HEK293T (cell line): ENCODE measurements at regions not wholly inside any gene's neighbourhood (a gene's known extent, or its start where the extent isn't known, plus 50 kb on each side); places are given as distances from the start of the nearest gene placed in this dataset.

ENCODE experiments used
- CTCF ChIA-PET: fragments of 350-600 bp; formaldehyde crosslinking; extraction: SDS; loops from one replicate; lab custom pipeline; 2021; ENCODE audit warnings: antibody characterized with exemption, inconsistent platforms; lab: Yijun Ruan, JAX
- POLR2A ChIA-PET: fragments of 350-600 bp; formaldehyde crosslinking; extraction: SDS; loops from one replicate; lab custom pipeline; 2020; ENCODE audit warnings: antibody characterized with exemption, inconsistent platforms; lab: Yijun Ruan, JAX
- DNase-seq: peaks from one replicate; pipeline ENCODE4 v3.0.0; 2012; ENCODE audit warnings: mixed read lengths; ENCODE audit errors: extremely low spot score
- ARNT ChIP-seq: fragments of 450-650 bp; IDR thresholded peaks from 2 replicates; pipeline ENCODE4 v1.6.1; 2017; ENCODE audit warnings: mild to moderate bottlenecking
- BHLHE40 ChIP-seq: fragments of 450-650 bp; IDR thresholded peaks from 2 replicates; pipeline ENCODE4 v1.6.1; 2016; ENCODE audit warnings: mild to moderate bottlenecking, moderate library complexity, borderline replicate concordance
- CTBP1 ChIP-seq: fragments of 450-650 bp; IDR thresholded peaks from 2 replicates; pipeline ENCODE4 v1.6.1; 2016; ENCODE audit warnings: borderline replicate concordance
- ELF4 ChIP-seq: fragments of 450-650 bp; IDR thresholded peaks from 2 replicates; pipeline ENCODE4 v1.6.1; 2017; ENCODE audit warnings: antibody characterized with exemption
- FOXA1 ChIP-seq: fragments of 450-650 bp; IDR thresholded peaks from 2 replicates; pipeline ENCODE4 v1.6.1; 2016; ENCODE audit warnings: mild to moderate bottlenecking
- FOXK2 ChIP-seq: fragments of 450-650 bp; IDR thresholded peaks from 2 replicates; pipeline ENCODE4 v1.6.1; 2016; ENCODE audit warnings: mild to moderate bottlenecking
- FOXM1 ChIP-seq: fragments of 450-650 bp; IDR thresholded peaks from 2 replicates; pipeline ENCODE4 v1.6.1; 2017; ENCODE audit warnings: mild to moderate bottlenecking, borderline replicate concordance
- HDGF ChIP-seq: fragments of 450-650 bp; IDR thresholded peaks from 2 replicates; pipeline ENCODE4 v1.6.1; 2017; ENCODE audit warnings: antibody characterized with exemption, borderline replicate concordance
- L3MBTL2 ChIP-seq: fragments of 450-650 bp; conservative IDR thresholded peaks from 2 replicates; pipeline ENCODE4 v1.6.1; 2016; ENCODE audit warnings: mild to moderate bottlenecking
- LEF1 ChIP-seq: fragments of 450-650 bp; IDR thresholded peaks from 2 replicates; pipeline ENCODE4 v1.6.1; 2017; ENCODE audit warnings: mild to moderate bottlenecking, borderline replicate concordance
- NFRKB ChIP-seq: fragments of 450-650 bp; IDR thresholded peaks from 2 replicates; pipeline ENCODE4 v1.6.1; 2016; ENCODE audit warnings: mild to moderate bottlenecking, moderate library complexity
- SP1 ChIP-seq: fragments of 450-650 bp; IDR thresholded peaks from 2 replicates; pipeline ENCODE4 v1.6.1; 2017
- SUZ12 ChIP-seq: fragments of 450-650 bp; IDR thresholded peaks from 2 replicates; pipeline ENCODE4 v1.6.1; 2016; ENCODE audit warnings: mild to moderate bottlenecking
- TARDBP ChIP-seq: fragments of 450-650 bp; IDR thresholded peaks from 2 replicates; pipeline ENCODE4 v1.6.1; 2016
- ZNF384 ChIP-seq: fragments of 450-650 bp; IDR thresholded peaks from 2 replicates; pipeline ENCODE4 v1.6.1; 2016
- TF ChIP-seq, protein P1 (sequence below): fragments of 450-650 bp; IDR thresholded peaks from 2 replicates; pipeline ENCODE4 v1.6.1; 2016

DNA sequence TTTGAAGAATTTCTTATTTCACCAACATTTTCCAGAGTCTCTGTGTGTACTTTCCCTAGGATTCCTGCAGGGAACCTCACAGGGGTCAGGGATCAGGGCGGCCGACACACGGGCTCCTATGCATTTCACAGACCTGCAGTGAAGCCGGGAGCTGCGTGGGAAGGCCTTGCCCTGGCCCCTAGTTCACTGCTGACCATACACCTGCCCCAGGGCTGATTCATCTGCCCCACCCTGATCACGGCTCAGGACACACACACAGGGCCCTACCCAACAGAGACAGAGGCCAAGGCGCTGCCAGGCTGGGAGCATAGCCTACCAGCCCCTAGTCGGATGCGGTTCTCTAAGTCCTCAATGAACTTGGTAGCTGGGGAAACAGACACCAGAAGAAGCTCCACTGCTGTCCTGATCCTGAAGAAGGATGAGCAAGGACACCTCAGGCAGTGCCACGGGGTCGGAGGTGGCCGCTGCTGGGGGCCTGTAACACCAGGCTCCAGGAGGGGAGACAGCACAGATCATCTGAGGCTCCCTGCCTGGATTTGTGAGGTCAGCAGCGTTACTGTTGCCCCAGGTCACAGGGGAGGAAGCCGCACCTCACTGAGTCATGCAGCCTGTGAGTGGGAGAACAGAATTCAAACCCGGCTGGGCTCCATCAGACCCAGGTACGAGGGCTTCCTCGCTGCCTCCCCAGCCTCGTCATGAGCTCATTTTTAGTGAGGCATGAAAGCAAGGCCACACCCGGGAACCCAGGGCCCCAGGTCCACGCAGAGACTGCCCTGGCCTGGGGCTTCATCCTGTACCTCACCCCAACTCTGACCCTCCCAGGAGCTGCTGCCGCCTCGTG lies 278.8 kb upstream of the PPP2R2D start:
- ChIA-PET POLR2A (no interaction called here), CTCF (no interaction called here)

DNA sequence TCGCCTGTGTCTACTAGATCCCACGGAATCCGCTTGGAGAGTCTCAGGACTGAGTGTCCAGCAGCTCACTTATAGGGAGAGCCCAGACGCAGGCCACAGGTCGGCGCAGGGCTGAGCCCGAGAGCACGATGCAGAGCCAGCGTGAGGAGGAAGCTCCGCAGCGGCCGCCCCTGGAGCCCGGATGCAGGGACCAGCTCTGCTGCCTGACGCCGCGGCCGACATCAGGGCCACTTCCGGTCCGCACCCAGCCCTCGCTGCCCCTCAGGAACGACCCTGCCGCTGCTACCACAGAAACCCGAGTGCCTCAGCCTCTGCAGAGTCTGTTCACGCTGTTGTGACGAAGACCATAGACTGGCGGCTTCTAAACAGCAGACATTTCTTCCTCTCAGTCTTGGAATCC lies 275.8 kb upstream of the PPP2R2D start:
- CTCF ChIA-PET: no interaction called here
- TF ChIP-seq CTBP1: no peak
- no peak for TF ChIP-seq SUZ12
- TF ChIP-seq FOXM1: no peak
- TF ChIP-seq LEF1: no peak
- TF ChIP-seq L3MBTL2: no peak
- no peak for DNase-seq
- POLR2A ChIA-PET: no interaction called here

More for the DNA sequence above, 278.8 kb upstream of the PPP2R2D start:
- TF ChIP-seq LEF1 (no peak), SP1 (no peak), FOXK2 (no peak), FOXM1 (no peak), CTBP1 (no peak), BHLHE40 (no peak), ZNF384 (no peak), TARDBP (no peak), HDGF (no peak), ELF4 (no peak), SUZ12 (no peak), ARNT (no peak), NFRKB (no peak)
- TF ChIP-seq, protein P1, sequence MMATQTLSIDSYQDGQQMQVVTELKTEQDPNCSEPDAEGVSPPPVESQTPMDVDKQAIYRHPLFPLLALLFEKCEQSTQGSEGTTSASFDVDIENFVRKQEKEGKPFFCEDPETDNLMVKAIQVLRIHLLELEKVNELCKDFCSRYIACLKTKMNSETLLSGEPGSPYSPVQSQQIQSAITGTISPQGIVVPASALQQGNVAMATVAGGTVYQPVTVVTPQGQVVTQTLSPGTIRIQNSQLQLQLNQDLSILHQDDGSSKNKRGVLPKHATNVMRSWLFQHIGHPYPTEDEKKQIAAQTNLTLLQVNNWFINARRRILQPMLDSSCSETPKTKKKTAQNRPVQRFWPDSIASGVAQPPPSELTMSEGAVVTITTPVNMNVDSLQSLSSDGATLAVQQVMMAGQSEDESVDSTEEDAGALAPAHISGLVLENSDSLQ: no peak
- DNase-seq: no peak

DNA sequence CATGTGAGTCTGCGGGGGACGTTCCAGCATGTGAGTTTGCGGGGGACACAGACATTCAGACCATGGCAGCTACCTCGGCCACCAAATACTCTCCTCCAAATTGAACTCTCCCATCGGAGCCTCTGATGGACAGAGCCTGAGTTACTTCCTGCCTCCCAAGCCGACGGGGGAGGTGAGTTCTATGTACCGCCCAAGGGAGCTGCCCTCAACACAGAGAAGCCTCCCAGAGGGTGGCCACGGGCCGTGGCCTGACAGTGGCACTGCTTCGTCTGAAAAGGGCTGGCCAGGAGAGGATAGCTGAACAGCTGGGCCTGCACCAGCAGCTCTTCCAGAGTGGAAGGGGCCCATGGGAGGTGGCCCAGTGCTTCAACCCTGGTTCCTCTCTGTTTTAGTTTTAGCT lies 274.5 kb upstream of the PPP2R2D start:
- TF ChIP-seq BHLHE40: no peak
- no peak for TF ChIP-seq HDGF
- TF ChIP-seq SP1: no peak
- no peak for TF ChIP-seq SUZ12
- no peak for TF ChIP-seq NFRKB
- TF ChIP-seq, protein P1: no peak
- TF ChIP-seq CTBP1: no peak
- ChIA-PET CTCF (no interaction called here), POLR2A (no interaction called here)
- DNase-seq: no peak

DNA sequence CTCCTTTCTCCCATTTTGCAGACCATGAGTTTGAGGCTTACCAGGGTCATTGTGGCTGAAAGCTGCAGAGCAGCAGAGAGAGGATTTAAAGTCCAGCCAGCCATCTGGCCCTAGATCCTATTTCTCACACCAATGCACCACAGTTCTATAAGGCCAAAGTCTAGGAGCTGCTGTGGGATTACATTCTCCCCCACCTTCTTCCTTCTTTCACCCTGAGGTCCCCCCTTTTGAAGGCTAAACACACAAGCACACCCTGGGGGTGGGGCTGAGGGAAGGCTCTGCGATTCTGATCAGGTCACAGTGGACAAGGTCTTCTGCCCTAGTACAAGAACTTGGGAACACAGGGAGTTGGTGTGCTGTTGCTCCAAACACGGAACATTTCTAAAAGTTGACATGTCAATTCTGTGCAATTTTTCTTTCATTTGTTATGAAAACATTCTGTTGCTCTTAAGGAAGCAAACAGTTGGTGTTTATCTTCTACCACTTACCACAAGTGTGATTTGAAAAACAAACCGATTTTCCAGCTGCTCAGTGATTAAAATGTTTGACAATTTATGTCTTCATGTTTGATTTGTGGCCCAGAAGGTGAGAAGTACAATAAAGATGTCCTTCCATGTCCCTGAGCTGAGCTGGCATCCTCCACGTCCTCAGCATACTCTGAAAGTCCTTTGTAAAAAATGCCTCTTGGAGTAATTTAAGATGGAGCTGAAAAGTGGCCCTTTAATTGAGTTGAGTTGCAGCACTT lies 271.6 kb upstream of the PPP2R2D start:
- no peak for DNase-seq
- POLR2A ChIA-PET: no interaction called here
- CTCF ChIA-PET: no interaction called here
- TF ChIP-seq, protein P1: no peak
- TF ChIP-seq CTBP1 (no peak), FOXA1 (no peak), LEF1 (no peak)

DNA sequence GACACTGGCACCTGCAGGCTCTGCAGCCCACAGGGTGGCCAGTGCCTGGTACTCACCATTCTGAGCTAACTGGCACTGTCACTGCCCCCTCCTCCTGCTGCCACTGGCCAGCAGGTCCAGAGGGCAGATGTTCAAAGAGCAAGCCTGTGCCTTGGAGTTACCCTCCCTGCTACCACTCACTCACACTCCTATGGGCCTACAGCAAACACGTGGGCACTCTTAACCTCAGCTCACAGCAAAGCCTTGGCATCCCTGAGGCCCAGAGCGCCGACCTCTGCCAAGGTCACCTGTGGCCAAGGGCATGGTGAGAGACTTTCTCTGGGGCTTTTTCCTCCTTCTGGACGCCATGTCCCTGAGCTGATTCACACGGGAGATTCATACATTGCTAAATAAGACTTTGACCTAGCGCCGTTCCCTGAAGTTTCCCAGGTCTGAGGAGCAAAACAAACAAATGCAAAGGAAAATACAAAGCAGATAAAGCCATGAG lies 270.0 kb upstream of the PPP2R2D start:
- POLR2A ChIA-PET: no interaction called here
- CTCF ChIA-PET: no interaction called here
- TF ChIP-seq NFRKB (no peak), SP1 (no peak), ELF4 (no peak), ZNF384 (no peak), TARDBP (no peak), FOXM1 (no peak), FOXK2 (no peak), CTBP1 (no peak), L3MBTL2 (no peak), FOXA1 (no peak)
- TF ChIP-seq, protein P1: no peak

DNA sequence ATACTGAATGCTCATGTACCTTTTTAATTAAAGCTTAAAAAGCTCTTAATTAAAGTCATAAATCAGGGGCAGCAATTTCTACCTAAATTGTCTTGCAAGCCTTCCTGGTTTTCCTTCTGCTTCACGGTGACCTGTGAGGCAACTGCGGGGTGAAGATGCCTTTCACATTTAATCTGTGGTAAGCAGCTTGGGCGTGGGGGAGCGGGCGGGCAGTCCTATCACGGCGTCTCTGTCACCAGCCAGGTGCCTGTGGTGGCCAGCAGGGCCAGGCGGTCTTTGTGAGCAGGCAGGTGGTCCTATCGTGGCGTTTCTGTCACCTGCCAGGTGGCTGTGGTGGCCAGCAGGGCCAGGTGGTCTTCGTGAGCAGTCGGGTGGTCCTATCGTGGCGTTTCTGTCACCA lies 269.2 kb upstream of the PPP2R2D start:
- ChIA-PET CTCF (no interaction called here), POLR2A (no interaction called here)
- TF ChIP-seq CTBP1: no peak
- no peak for DNase-seq

More for the DNA sequence above, 270.0 kb upstream of the PPP2R2D start:
- no peak for DNase-seq
